Kidney epithelial cell (primary cell): ENCODE measurements at regions not wholly inside any gene's neighbourhood (a gene's known extent, or its start where the extent isn't known, plus 50 kb on each side); places are given as distances from the start of the nearest gene placed in this dataset.
"Not testable (repeated sequence)": the region's sequence is repeated elsewhere in the genome, so short reads cannot be mapped to it uniquely, and the experiment has no call there.

ENCODE experiments used
- DNase-seq: peaks from one replicate; pipeline ENCODE4 v3.0.0-alpha.2; 2010; ENCODE audit warnings: low read depth
- H3K27me3 ChIP-seq: 2 replicates; pipeline ENCODE4 v1.6.0; 2011; ENCODE audit warnings: low read length; ENCODE audit not compliant: control insufficient read depth, insufficient read depth
- H3K36me3 ChIP-seq: 2 replicates; pipeline ENCODE4 v1.5.1; 2011; ENCODE audit warnings: low read length; ENCODE audit not compliant: control insufficient read depth, insufficient read depth
- H3K4me3 ChIP-seq: 2 replicates; pipeline ENCODE4 v1.5.1; 2011; ENCODE audit warnings: low read depth, mild to moderate bottlenecking, control low read depth, low read length
- TF ChIP-seq, protein P1 (sequence below): IDR thresholded peaks from 2 replicates; pipeline ENCODE4 v1.5.1; 2011; ENCODE audit warnings: mild to moderate bottlenecking, moderate library complexity, low read length, control low read depth, inconsistent platforms; ENCODE audit not compliant: insufficient read depth, poor library complexity, severe bottlenecking

DNA sequence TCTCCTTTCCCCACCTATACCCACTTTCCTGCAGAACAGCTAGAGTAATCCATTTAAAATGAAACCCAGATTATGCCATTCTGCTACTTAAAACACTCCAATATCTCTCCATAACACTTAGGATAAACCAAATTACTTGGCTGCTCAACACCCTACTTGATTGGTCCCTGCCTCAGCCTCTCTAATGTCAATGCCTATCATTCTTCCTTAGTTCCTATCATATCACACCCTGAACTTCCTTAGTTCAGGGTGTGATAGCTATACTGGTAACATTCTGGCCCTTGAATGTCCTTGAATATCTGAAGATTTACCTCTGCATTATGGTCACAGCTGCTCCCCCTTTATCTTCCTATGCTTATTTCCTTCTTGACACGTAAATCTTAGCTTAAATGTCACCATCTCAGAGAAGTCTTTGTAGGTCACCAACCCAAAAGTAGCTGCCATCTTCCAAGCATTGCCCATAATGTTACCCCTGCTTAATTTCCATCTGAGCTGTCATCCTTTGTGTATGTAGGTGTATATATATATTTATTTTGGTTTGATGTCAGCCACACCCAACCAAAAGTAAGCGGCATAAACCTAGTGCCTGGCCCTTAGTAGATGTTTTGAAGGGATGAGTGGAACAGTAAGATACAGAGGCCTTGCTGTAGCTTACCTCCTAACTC lies 379.8 kb downstream of the PTPRC start:
- Histone ChIP-seq H3K27me3 (no peaks in the 10 kb centered on the region), H3K4me3 (no peak overlapping the region), H3K36me3 (no peaks in the 10 kb centered on the region)
- TF ChIP-seq, protein P1, sequence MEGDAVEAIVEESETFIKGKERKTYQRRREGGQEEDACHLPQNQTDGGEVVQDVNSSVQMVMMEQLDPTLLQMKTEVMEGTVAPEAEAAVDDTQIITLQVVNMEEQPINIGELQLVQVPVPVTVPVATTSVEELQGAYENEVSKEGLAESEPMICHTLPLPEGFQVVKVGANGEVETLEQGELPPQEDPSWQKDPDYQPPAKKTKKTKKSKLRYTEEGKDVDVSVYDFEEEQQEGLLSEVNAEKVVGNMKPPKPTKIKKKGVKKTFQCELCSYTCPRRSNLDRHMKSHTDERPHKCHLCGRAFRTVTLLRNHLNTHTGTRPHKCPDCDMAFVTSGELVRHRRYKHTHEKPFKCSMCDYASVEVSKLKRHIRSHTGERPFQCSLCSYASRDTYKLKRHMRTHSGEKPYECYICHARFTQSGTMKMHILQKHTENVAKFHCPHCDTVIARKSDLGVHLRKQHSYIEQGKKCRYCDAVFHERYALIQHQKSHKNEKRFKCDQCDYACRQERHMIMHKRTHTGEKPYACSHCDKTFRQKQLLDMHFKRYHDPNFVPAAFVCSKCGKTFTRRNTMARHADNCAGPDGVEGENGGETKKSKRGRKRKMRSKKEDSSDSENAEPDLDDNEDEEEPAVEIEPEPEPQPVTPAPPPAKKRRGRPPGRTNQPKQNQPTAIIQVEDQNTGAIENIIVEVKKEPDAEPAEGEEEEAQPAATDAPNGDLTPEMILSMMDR: no peak
- DNase-seq: no peak

DNA sequence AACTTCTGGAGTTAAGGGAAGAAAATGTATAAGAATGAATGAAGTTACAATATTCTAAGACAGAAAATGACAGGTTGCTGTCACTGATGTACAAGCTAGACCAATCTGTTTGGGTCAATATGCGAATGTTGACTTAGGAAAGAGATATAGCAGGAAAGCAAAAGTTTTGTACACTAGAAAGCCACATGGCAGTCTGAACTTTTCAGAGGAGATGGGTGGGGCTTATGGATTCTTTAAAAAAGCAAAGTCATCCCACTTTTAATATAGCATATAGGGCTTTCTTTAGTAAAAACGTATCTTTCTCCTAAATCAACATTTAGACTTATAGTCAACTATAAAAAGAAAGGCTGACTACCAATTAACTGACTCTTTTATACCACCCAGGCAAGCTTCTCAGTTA lies 381.2 kb downstream of the PTPRC start:
- Histone ChIP-seq H3K27me3 (no peaks in the 10 kb centered on the region), H3K36me3 (no peaks in the 10 kb centered on the region), H3K4me3 (no peak overlapping the region)
- TF ChIP-seq, protein P1: no peak
- no peak for DNase-seq

DNA sequence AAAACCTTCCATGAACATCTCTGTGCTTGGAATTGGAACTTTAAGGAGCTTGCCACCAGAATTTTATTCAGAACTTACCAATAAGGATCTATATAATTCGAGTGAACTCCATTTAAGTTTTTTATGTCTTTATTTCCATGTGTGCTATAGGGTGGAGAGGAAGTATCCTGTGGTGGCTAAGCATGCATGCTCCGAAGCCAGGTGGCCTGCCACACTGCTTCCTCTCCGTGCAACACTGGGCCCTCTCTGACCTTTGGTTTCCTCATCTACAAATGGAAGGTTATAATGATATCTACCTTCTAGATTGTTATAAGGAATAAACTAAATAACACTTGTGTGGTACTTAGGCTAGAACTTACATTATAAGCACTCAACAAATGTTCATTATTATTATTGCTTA lies 382.1 kb downstream of the PTPRC start:
- TF ChIP-seq, protein P1: no peak
- no peak for DNase-seq
- Histone ChIP-seq H3K27me3 (no peaks in the 10 kb centered on the region), H3K36me3 (no peaks in the 10 kb centered on the region), H3K4me3 (no peak overlapping the region)

DNA sequence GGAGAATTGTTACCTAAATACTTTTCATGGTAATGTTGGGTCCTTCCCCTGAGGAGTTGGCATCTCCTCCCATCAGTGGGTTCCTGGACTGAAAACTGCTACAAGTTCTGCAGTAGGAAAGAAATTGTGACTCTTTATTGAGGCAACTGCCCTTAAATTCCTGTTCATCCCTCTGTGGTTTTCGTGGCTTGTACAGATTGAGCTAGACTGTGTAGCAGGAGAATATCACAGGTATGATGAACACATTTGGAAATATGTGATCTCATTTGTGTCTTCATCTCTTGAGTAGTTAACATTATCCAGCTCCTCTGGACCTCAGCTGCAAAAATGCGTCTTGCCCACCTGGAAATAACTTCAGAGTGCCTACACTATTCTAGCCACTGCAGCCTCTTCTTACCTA lies 390.6 kb downstream of the PTPRC start:
- TF ChIP-seq, protein P1: no peak
- peak; percentile 23 for DNase-seq
- no peaks in the 10 kb centered on the region for H3K27me3 ChIP-seq
- H3K36me3 ChIP-seq: no peaks in the 10 kb centered on the region
- H3K4me3 ChIP-seq: no peak overlapping the region

DNA sequence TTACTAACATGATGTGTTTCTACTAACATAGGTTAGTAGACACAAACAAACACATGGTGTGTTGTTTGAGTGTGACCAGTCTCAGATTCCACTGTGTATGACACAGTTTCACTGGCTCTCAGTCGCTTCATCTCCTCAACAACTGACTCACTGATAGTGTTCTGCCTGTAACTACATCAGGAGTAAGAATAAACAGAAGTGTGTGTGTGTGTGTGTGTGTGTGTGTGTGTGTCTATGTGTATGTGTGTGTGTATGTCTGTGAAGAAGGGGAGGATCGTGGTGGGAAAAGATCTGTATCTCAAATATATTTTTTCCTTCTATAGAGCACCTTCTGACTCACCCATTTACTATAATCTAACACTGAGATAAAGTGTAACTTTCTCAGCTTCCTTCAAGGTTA lies 391.0 kb downstream of the PTPRC start:
- Histone ChIP-seq H3K4me3 (no peak overlapping the region), H3K36me3 (no peaks in the 10 kb centered on the region), H3K27me3 (no peaks in the 10 kb centered on the region)
- TF ChIP-seq, protein P1: no peak
- peak; percentile 28 for DNase-seq

DNA sequence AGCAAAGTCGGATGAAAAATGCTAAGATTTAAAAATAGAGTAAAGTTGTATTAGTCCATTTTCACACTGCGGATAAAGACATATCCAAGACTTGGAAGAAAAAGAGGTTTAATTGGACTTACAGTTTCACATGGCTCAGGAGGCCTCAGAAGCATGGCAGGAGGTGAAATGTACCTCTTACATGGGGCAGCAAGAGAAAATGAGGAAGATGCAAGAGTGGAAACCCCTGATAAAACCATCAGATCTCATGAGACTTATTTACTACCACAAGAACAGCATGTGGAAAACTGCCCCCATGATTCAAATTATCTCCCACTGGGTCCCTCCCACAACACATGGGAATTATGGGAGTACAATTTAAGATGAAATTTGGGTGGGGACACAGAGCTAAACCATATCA lies 391.7 kb downstream of the PTPRC start:
- not testable (repeated sequence) for H3K36me3 ChIP-seq, DNase-seq, H3K4me3 ChIP-seq, H3K27me3 ChIP-seq

DNA sequence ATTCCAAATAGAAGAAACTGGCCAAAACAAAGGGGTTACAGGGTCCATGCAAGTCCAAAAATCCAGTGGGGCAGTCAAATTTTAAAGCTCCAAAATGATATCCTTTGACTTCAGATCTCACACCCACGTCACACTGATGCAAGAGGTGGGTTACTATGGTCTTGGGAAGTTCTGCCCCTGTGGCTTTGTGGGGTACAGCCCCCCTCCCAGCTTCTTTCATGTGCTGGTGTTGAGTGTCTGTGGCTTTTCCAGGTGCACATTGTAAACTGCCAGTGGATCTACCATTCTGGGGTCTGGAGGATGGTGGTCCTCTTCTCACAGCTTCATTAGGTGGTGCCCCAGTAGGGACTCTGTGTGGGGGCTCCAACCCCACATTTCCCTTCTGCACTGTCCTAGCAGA lies 392.3 kb downstream of the PTPRC start:
- DNase-seq, H3K36me3 ChIP-seq, H3K4me3 ChIP-seq, H3K27me3 ChIP-seq: not testable (repeated sequence)

DNA sequence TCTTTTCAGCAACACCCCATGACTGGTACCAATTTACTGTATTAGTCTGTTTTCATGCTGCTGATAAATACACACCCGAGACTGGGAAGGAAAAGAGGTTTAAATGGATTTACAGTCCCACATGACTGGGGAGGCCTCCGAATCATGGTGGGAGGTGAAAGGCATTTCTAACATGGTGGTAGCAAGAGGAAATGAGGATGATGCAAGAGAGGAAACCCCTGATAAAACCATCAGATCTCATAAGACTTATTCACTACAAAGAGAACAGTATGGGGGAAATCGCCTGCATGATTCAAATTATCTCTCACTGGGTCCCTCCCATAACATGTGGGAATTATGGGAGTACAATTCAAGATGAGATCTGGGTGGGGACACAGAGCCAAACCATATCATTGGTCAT lies 393.6 kb downstream of the PTPRC start:
- not testable (repeated sequence) for H3K36me3 ChIP-seq, H3K27me3 ChIP-seq, DNase-seq, H3K4me3 ChIP-seq
